HL-60 (cell line): ENCODE measurements at regions not wholly inside any gene's neighbourhood (a gene's known extent, or its start where the extent isn't known, plus 50 kb on each side); places are given as distances from the start of the nearest gene placed in this dataset.

Source experiments
- POLR2AphosphoS5 ChIP-seq: IDR thresholded peaks from 2 replicates; pipeline ENCODE4 v1.6.1; 2012; ENCODE audit warnings: low read depth
- SPI1 ChIP-seq: IDR thresholded peaks from 2 replicates; pipeline ENCODE4 v1.6.1; 2012; ENCODE audit warnings: low read depth, mild to moderate bottlenecking, borderline replicate concordance
- TF ChIP-seq, protein P1 (sequence below): IDR thresholded peaks from one replicate; pipeline ENCODE4 v1.5.1; 2011; ENCODE audit warnings: low read length, control low read depth, inconsistent platforms; ENCODE audit not compliant: insufficient read depth
- TF ChIP-seq, protein P2 (sequence below): IDR thresholded peaks from 2 replicates; pipeline ENCODE4 v1.6.1; 2012; ENCODE audit warnings: low read depth; ENCODE audit not compliant: insufficient replicate concordance

DNA sequence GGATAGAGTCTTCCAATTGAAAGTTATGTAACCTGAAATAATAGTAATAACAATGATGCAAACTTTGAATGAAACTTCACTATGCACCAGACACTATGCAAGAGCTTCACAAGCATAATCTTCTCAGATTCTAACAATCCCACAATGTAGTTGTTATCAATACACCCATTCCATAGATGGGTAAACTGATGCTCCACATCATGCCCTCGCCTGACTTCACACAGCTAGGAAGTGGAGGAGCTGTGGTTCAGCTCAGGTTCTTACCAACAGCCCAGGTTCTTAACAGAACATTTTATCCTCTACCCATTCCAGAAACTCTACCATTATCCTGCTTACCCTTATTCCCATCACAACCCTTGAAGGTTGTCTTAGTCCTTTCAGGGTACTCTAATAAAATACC lies 50.4 kb upstream of the HMGXB4 start:
- TF ChIP-seq, protein P1, sequence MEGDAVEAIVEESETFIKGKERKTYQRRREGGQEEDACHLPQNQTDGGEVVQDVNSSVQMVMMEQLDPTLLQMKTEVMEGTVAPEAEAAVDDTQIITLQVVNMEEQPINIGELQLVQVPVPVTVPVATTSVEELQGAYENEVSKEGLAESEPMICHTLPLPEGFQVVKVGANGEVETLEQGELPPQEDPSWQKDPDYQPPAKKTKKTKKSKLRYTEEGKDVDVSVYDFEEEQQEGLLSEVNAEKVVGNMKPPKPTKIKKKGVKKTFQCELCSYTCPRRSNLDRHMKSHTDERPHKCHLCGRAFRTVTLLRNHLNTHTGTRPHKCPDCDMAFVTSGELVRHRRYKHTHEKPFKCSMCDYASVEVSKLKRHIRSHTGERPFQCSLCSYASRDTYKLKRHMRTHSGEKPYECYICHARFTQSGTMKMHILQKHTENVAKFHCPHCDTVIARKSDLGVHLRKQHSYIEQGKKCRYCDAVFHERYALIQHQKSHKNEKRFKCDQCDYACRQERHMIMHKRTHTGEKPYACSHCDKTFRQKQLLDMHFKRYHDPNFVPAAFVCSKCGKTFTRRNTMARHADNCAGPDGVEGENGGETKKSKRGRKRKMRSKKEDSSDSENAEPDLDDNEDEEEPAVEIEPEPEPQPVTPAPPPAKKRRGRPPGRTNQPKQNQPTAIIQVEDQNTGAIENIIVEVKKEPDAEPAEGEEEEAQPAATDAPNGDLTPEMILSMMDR: no peak
- TF ChIP-seq SPI1: no peak
- TF ChIP-seq POLR2AphosphoS5: no peak
- TF ChIP-seq, protein P2, sequence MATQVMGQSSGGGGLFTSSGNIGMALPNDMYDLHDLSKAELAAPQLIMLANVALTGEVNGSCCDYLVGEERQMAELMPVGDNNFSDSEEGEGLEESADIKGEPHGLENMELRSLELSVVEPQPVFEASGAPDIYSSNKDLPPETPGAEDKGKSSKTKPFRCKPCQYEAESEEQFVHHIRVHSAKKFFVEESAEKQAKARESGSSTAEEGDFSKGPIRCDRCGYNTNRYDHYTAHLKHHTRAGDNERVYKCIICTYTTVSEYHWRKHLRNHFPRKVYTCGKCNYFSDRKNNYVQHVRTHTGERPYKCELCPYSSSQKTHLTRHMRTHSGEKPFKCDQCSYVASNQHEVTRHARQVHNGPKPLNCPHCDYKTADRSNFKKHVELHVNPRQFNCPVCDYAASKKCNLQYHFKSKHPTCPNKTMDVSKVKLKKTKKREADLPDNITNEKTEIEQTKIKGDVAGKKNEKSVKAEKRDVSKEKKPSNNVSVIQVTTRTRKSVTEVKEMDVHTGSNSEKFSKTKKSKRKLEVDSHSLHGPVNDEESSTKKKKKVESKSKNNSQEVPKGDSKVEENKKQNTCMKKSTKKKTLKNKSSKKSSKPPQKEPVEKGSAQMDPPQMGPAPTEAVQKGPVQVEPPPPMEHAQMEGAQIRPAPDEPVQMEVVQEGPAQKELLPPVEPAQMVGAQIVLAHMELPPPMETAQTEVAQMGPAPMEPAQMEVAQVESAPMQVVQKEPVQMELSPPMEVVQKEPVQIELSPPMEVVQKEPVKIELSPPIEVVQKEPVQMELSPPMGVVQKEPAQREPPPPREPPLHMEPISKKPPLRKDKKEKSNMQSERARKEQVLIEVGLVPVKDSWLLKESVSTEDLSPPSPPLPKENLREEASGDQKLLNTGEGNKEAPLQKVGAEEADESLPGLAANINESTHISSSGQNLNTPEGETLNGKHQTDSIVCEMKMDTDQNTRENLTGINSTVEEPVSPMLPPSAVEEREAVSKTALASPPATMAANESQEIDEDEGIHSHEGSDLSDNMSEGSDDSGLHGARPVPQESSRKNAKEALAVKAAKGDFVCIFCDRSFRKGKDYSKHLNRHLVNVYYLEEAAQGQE: no peak
